Psoas muscle (tissue), 7 donors: ENCODE measurements at regions not wholly inside any gene's neighbourhood (a gene's known extent, or its start where the extent isn't known, plus 50 kb on each side); places are given as distances from the start of the nearest gene placed in this dataset.

Source experiments
- ATAC-seq, 4 donors: fragments of 200-7000 bp; cut with Tn5 transposase; one replicate each; pipeline ENCODE4 v1.9.1; 2020; ENCODE audit warnings: moderate library complexity in 3 of 4, mild to moderate bottlenecking in 2 of 4
- DNase-seq, 2 donors: peaks; one replicate each; pipeline ENCODE4 v3.0.0-alpha.2; 2020
- H3K27ac ChIP-seq: fragments of 200-600 bp; one replicate; pipeline ENCODE4 v1.8.0; 2022
- H3K27me3 ChIP-seq, 3 donors: fragments of 200-600 bp in 1 of 3; one replicate each; pipeline versions ENCODE4 v1.6.1 to v1.8.0; 2013 to 2022; ENCODE audit warnings: low read length in 2 of 3, mild to moderate bottlenecking in 2 of 3, moderate library complexity in 1 of 3; ENCODE audit not compliant: insufficient read depth in 3 of 3
- H3K36me3 ChIP-seq, 2 donors: fragments of 200-600 bp in 1 of 2; one replicate each; pipeline versions ENCODE4 v1.6.1 to v1.8.0; 2013 to 2022; ENCODE audit warnings: low read depth in 1 of 2, mild to moderate bottlenecking in 1 of 2, moderate library complexity in 1 of 2; ENCODE audit not compliant: insufficient read depth in 1 of 2
- H3K4me1 ChIP-seq: fragments of 200-600 bp; one replicate; pipeline ENCODE4 v1.8.0; 2022
- H3K4me3 ChIP-seq: fragments of 200-600 bp; one replicate; pipeline ENCODE4 v1.8.0; 2022; ENCODE audit warnings: mild to moderate bottlenecking
- H3K9me3 ChIP-seq: fragments of 200-600 bp; one replicate; pipeline ENCODE4 v1.8.0; 2022
- WGBS, 3 donors: extraction: QIAGEN DNeasy Blood & Tissue Kit; methylation state at CpG; one replicate each; pipeline versions ENCODE4 v1.1.6 to v1.1.7; 2013; 5-methylcytosine and 5-hydroxymethylcytosine counted together
- intact Hi-C, 2 donors: fragments of 100-400 bp; cut with DNase I; formaldehyde crosslinking; loops; one replicate each; pipeline versions ENCODE4 v1.11.0 to v1.14.2; 2022
- TF ChIP-seq, protein P1 (sequence below): fragments of 200-600 bp; IDR thresholded peaks from one replicate; pipeline ENCODE4 v1.8.0; 2022; ENCODE audit warnings: antibody characterized with exemption
- donor health status: healthy with polysubstance abuse.
- donor health status: DM: no; HTN: no; CAD: no; lungs with moderate emphysema.
- donor health status: Bipolar disorder and iron deficiency.
- donor health status: healthy.
- donor health status: DM: yes; HTN: yes; CAD: no.
- donor health status: DM: no; HTN: no; CAD: no.
- donor health status: DM: yes; HTN: yes; CAD: no.

DNA sequence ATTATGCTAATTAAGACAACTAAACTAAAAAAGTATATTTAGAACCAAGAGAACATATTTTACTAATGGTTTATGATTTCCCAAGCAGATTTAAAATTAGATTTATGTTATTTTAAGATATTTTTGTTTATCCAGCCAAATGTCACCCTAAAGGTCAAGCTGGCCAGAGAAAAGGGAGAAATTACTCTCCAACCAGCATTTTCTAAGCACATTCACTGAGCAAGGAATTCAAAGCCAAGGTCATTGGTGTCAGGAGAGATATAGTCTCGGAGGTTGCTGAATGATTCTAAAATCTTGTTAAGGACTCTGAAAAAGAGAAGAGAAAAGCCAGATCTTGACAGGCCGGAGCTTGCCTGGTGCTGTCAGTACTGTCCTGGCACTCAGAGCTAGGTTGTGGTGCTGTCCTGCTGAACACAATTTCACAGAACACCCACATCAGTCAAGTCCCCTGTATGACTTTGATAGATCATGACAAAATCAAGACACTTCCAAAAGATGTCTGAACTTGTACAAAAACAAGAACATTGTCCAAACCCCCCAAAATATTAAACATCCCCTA is 222.3 kb upstream of the SMLR1 start:
- intact Hi-C loops, result no loop called here
- WGBS, 3 donors, result 50 to 64% (median 57%) methylated on average over 2 of the region's 2 CpGs
- DNase-seq (no peak), ATAC-seq (no peak)
- no peaks in the 10 kb centered on the region for H3K4me1 ChIP-seq
- H3K27me3 ChIP-seq, result no peaks in the 10 kb centered on the region
- no peak overlapping the region for H3K27ac ChIP-seq
- no peaks in the 10 kb centered on the region for H3K36me3 ChIP-seq
- no peaks in the 10 kb centered on the region for H3K9me3 ChIP-seq
- H3K4me3 ChIP-seq, result no peak overlapping the region
- TF ChIP-seq, protein P1, sequence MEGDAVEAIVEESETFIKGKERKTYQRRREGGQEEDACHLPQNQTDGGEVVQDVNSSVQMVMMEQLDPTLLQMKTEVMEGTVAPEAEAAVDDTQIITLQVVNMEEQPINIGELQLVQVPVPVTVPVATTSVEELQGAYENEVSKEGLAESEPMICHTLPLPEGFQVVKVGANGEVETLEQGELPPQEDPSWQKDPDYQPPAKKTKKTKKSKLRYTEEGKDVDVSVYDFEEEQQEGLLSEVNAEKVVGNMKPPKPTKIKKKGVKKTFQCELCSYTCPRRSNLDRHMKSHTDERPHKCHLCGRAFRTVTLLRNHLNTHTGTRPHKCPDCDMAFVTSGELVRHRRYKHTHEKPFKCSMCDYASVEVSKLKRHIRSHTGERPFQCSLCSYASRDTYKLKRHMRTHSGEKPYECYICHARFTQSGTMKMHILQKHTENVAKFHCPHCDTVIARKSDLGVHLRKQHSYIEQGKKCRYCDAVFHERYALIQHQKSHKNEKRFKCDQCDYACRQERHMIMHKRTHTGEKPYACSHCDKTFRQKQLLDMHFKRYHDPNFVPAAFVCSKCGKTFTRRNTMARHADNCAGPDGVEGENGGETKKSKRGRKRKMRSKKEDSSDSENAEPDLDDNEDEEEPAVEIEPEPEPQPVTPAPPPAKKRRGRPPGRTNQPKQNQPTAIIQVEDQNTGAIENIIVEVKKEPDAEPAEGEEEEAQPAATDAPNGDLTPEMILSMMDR, result no peak

DNA sequence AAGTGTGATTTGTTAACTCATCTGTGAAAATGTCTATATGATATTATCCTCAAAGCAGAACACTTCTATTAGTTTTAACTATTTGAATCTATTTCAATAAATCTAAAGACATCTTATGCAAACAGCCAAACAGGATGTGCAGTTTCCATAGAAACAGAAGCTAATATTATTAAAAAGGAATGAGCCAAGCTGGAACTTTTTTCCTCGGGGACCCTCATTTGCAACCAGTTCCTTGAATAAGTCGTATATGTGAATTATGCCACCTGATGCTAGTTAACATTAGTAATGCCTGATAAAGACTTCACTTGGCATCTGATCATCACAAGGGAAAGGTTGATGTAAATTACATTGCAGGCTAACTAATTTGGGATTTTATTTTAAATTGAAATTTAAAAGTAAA is 216.9 kb upstream of the SMLR1 start:
- Histone ChIP-seq H3K4me3 (no peak overlapping the region), H3K27me3 (no peaks in the 10 kb centered on the region), H3K9me3 (no peaks in the 10 kb centered on the region), H3K27ac (no peak overlapping the region), H3K36me3 (no peaks in the 10 kb centered on the region), H3K4me1 (no peaks in the 10 kb centered on the region)
- TF ChIP-seq, protein P1, result no peak
- DNase-seq, result no peak
- ATAC-seq, result no peak
- 29 to 36% (median 33%) methylated on average over 2 of the region's 2 CpGs for WGBS, 3 donors
- intact Hi-C loops, result no loop called here

DNA sequence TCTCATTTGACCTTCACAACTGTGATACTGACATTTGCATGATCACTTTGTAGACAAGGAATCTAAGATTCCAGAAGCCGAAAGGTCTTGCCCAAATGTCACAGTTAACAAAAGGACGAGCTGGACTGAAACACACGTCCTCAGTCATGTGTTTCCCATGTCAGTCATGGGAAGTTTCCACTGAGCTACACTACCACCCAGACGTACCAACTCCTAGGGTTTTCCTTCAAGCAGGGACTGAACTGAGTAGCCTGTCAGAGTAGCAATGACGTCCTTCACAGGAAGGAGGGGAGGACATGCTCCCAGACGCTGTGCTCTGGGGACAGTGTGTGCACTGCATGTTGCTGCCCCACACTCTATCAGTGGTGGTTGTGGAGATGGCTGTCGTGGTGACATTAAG is 215.8 kb upstream of the SMLR1 start:
- ATAC-seq (no peak), DNase-seq (no peak)
- TF ChIP-seq, protein P1, result no peak
- Histone ChIP-seq H3K27ac (no peak overlapping the region), H3K9me3 (no peaks in the 10 kb centered on the region), H3K27me3 (no peaks in the 10 kb centered on the region), H3K4me3 (no peak overlapping the region), H3K36me3 (no peaks in the 10 kb centered on the region), H3K4me1 (no peaks in the 10 kb centered on the region)
- intact Hi-C loops, result no loop called here
- WGBS, 3 donors, result 59 to 70% (median 64%) methylated on average over 7 of the region's 7 CpGs

DNA sequence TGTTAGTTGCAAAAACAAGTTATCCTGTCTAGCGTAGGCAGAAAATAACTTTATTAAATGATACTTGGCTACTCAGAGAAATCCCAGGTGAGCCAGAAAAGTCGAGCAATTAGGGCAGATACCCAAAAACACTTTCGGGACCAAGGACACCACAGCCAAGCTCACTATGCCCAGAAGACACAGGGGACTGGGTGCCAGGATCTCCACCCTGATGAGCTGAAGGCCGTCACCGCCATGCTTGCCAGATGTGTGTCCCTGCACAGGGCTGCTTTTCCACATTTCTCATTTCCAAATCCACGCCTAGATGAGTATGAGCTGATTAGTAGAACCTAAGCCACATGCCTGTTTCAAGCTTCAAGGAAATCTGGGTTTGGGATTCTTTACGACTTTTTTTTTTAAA is 214.0 kb upstream of the SMLR1 start:
- no peaks in the 10 kb centered on the region for H3K9me3 ChIP-seq
- 60 to 80% (median 67%) methylated on average over 7 of the region's 7 CpGs for WGBS, 3 donors

More for the DNA sequence above, 214.0 kb upstream of the SMLR1 start:
- Histone ChIP-seq H3K4me1 (no peaks in the 10 kb centered on the region), H3K36me3 (no peaks in the 10 kb centered on the region), H3K4me3 (no peak overlapping the region), H3K27ac (no peak overlapping the region), H3K27me3 (no peaks in the 10 kb centered on the region)
- TF ChIP-seq, protein P1, result no peak
- ATAC-seq (no peak), DNase-seq (no peak)
- intact Hi-C loops, result no loop called here
